ENCODE measurements at regions not wholly inside any gene's neighbourhood (a gene's known extent, or its start where the extent isn't known, plus 50 kb on each side); places are given as distances from the start of the nearest gene placed in this dataset.

DNA sequence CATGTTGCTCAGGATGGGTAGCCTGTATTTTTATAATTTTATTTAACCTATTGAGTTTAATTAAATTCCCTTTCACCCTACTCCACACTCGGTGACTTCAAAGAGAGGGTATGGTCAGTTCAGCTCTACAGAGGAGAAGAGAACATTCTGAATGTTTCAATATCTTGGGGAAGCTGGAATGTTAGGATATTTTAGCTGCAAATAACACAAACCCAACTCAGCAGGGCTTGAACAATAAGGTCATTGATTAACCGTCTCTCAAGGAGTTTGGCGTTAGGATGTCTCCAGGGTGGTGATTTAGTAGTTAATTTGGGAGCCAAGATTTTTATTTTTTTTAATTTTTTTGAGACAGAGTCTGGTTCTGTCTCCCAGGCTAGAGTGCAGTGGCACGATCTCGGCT, 143.6 kb upstream of the SALL4 start:
- no peak overlapping the region for H2BK120ac ChIP-seq (replicated peaks; ENCODE audit: low read depth, low read length)
- H3K79me1 ChIP-seq (ENCODE audit: low read depth, low read length): no peaks in the 10 kb centered on the region
- no peak overlapping the region for H3K14ac ChIP-seq (ENCODE audit: insufficient read length)
- H2BK20ac ChIP-seq (ENCODE audit: low read length): no peak overlapping the region
- no peak overlapping the region for H4K91ac ChIP-seq (replicated peaks; ENCODE audit: insufficient read length, low read length)
- no peak overlapping the region for H3K9ac ChIP-seq (replicated peaks in 1 of 4; ENCODE audit: extremely low read depth in 1 of 4, low read depth in 3 of 4, low read length in 3 of 4)
- no peak overlapping the region for H4K5ac ChIP-seq (ENCODE audit: insufficient read length, low read depth, low read length)
- H4K8ac ChIP-seq (ENCODE audit: extremely low read depth, insufficient read depth, low read length): no peak overlapping the region
- ChIA-PET POLR2A (ENCODE audit: partially characterized antibody) (no interaction called here), CTCF (ENCODE audit: partially characterized antibody) (interaction anchor here (1.0 to 1.6 kb wide), 3 partner anchors 20 to 143 kb away, joined by 3 to 8 read pairs (median 3); partner anchors contain the start of gene SALL4)
- no peak overlapping the region for H3K4me3 ChIP-seq (ENCODE audit: extremely low read depth in 1 of 4, insufficient read depth in 2 of 4, low read depth in 3 of 4, low read length in 4 of 4)
- H3K9me3 ChIP-seq (ENCODE audit: insufficient read depth in 2 of 2, low read depth in 1 of 2, low read length in 1 of 2): no peaks in the 10 kb centered on the region
- no peak for FAIRE-seq
- whole genome bisulfite sequencing, 2 experiments (ENCODE audit: extremely low coverage in 1 of 2, insufficient coverage in 1 of 2, insufficient read length in 1 of 2, insufficient replicate concordance in 2 of 2, low coverage in 1 of 2, low lambda C conversion rate in 2 of 2, missing lambda C conversion rate in 1 of 2): 95% methylated on average over 5 of the region's 5 CpGs; no CpG with 5 or more reads in 1 of the 2 experiments
- H3K23me2 ChIP-seq (ENCODE audit: low read depth, low read length): no peaks in the 10 kb centered on the region
- no peaks in the 10 kb centered on the region for H3K36me3 ChIP-seq (ENCODE audit: control insufficient read depth in 2 of 4, insufficient read depth in 4 of 4, low read length in 3 of 4)
- no peaks in the 10 kb centered on the region for H3K4me1 ChIP-seq (replicated peaks in 1 of 4; ENCODE audit: control insufficient read depth in 3 of 4, insufficient read depth in 4 of 4, low read length in 3 of 4)
- no peaks in the 10 kb centered on the region for H3K27me3 ChIP-seq (replicated peaks in 1 of 4; ENCODE audit: control insufficient read depth in 3 of 4, extremely low read depth in 1 of 4, insufficient read depth in 3 of 4, low read length in 3 of 4)
- H3K4ac ChIP-seq (replicated peaks; ENCODE audit: insufficient read length, low read depth, low read length): no peak overlapping the region
- H3K27ac ChIP-seq (ENCODE audit: low read depth, low read length): no peak overlapping the region
- no peak overlapping the region for H2AFZ ChIP-seq (ENCODE audit: low read length)
- H2BK15ac ChIP-seq (ENCODE audit: low read length): no peak overlapping the region
- no peak overlapping the region for H3K18ac ChIP-seq (ENCODE audit: extremely low read depth, low read length)
- no peaks in the 10 kb centered on the region for H3K79me2 ChIP-seq (ENCODE audit: control insufficient read depth in 1 of 2, insufficient read depth in 2 of 2, low read length in 2 of 2)
- no peak overlapping the region for H2AK5ac ChIP-seq (ENCODE audit: low read depth, low read length)
- no peak for DNase-seq (ENCODE audit: low read depth in 1 of 2, low spot score in 2 of 2)
- no peak overlapping the region for H2BK5ac ChIP-seq (ENCODE audit: low read depth, low read length)
- no peak overlapping the region for H3K56ac ChIP-seq (replicated peaks; ENCODE audit: insufficient read length, low read depth, low read length)
- no peak overlapping the region for H3K4me2 ChIP-seq (ENCODE audit: insufficient read depth in 1 of 2, low read depth in 2 of 2, low read length in 2 of 2)
- no peak overlapping the region for H2BK12ac ChIP-seq (ENCODE audit: low read depth, low read length)
- no peak overlapping the region for H3K23ac ChIP-seq (ENCODE audit: insufficient read length)
- no peaks in the 10 kb centered on the region for H4K20me1 ChIP-seq (replicated peaks in 1 of 2; ENCODE audit: control insufficient read depth in 1 of 2, insufficient read depth in 2 of 2, low read length in 2 of 2)
- TF ChIP-seq RXRA (IDR thresholded peaks at IDR 0.05; ENCODE audit: insufficient read depth, low read depth, low read length) (no peak), ATF2 (IDR thresholded peaks at IDR 0.05; ENCODE audit: low read length) (no peak), SRF (IDR thresholded peaks at IDR 0.05; ENCODE audit: low read depth, low read length) (no peak), RBBP5 (IDR thresholded peaks at IDR 0.05; ENCODE audit: borderline replicate concordance, low read depth, low read length) (no peak), HDAC2 (IDR thresholded peaks at IDR 0.05; ENCODE audit: borderline replicate concordance in 1 of 2, low read depth in 2 of 2, low read length in 2 of 2) (no peak), SIRT6 (IDR thresholded peaks at IDR 0.05; ENCODE audit: low read length) (no peak)

Data from H1 (cell line).